GM19463 (cell line): ENCODE measurements at regions not wholly inside any gene's neighbourhood (a gene's known extent, or its start where the extent isn't known, plus 50 kb on each side); places are given as distances from the start of the nearest gene placed in this dataset.

ENCODE experiments used
- ATAC-seq: cut with Tn5 transposase; IDR thresholded peaks from one replicate; pipeline ENCODE4 v1.9.1; 2021; ENCODE audit warnings: mild to moderate bottlenecking, moderate library complexity; ENCODE audit not compliant: unreplicated experiment

- ATAC-seq: no peak
Observed at GRCh38 chr1:81042225-81042624, 758.5 kb upstream of the ADGRL2 start.

- ATAC-seq: no peak
Observed at GRCh38 chr1:81034291-81034690, 766.4 kb upstream of the ADGRL2 start.

DNA sequence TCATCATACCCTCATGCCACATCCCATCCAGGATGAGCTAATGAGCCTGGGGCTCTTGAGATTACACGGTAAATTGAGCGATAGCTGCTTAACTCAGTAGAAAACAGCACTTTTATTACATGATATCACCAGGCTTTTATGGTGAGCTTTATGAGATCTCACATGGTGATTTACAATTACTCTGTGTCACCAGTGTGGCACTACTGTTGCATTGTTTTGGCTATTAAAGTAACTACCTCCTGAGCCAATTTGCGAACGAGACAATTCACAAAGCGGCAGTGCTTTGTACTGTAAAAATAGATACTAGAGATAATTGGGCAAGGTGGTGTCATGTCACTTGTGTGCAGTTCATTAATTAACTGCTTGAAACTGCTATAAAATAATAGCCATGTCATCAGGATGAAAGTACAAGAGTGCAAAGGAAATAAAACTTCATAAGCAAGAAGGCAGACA is 767.7 kb upstream of the ADGRL2 start:
- no peak for ATAC-seq

GRCh38 chr1:81032374-81032773 is 768.4 kb upstream of the ADGRL2 start:
- ATAC-seq: no peak

DNA sequence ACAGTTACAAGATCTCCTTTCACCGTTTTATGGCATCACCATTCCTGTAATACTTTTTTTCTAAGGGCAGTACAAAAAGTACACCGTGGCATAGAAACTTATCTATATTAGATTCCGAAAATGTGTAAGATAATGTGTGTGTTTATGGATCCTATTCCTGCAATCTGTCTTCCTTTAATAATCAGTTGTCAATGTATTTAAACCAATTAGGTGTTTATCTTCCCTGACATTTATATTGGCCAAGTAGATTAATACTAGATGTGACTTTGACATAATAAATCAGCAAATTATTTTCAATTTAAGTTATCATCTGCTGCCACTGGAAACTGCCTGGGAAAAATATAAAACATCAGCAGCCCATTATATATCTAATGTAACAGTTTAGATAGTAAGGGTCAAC is 770.3 kb upstream of the ADGRL2 start:
- ATAC-seq: no peak

DNA sequence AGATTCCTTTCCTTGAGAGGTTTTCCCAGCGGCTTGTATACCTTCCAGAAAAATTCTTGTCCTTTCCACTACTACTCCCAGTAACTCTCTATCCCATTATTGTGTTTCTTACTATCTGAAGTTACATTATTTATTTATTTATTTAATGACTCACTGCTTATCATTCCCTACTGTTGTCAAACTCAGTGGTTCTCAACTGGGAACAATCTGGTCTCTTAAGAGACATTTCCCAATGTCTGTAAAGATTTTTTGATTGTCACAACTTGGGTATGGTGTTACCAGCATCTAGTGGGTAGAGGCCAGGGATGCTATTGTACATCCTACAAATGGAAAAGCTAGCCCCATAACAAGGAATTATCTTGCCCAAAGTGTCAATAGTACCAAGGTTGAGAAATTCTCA is 771.5 kb upstream of the ADGRL2 start:
- no peak for ATAC-seq

GRCh38 chr1:81023187-81023724 is 777.5 kb upstream of the ADGRL2 start:
- no peak for ATAC-seq

DNA sequence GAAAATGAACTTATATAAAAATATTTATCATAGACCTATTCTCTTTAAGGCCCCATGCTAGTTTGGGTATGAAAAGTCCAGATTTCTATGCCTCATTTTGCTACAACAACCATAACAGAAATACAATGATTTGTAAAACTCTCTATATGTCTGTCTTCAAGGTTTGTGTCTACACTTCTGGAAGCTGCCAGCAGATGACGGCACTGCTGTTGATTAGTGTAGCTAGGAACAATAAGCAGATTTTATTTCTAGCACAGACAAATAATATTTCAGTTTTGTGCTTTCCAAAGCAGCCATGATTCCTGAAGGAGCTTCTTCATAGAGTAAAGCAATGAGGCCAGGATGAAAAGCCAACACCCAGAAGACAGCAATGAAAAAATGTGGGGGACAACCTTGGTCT is 779.6 kb upstream of the ADGRL2 start:
- no peak for ATAC-seq

DNA sequence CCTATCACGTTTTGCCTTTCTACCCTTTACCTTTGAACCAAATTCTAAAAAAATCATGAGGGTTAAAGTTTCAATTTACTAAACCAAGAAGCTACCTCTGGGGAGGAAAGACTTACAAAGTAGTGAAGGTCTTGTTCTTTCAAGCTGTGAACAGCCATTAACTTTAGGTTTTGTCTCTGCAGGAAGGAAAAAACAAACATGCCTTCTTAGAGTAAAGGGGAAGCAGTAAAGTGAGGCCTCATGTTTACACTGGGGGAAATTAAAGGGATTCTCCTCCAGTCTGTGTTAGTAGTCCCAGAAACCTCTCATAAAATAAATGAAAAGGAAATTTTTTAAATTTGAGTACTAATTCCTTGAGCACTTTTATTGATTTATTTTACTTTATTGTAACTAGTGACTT is 780.2 kb upstream of the ADGRL2 start:
- no peak for ATAC-seq

GRCh38 chr1:81010126-81010525 is 790.6 kb upstream of the ADGRL2 start:
- ATAC-seq: no peak

DNA sequence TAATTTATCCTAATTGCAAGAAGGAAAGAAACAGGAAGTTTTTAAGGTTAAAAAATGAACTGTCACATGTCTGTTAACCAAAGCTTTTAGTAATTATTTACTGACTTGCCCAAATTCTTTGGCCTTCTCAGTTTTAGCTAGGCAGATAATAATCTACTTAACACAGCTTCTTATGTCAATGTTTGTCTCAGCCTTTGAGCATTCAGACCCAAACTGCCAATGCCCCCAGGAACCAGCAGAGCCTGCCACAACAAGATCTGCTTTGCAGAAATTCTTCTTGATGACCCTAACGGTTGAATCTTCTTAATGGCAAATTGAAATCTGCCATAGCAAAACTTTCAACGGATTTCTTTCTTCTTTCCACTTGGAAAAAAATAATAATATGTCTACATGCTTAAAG is 792.4 kb upstream of the ADGRL2 start:
- no peak for ATAC-seq

GRCh38 chr1:81007024-81007423 is 793.7 kb upstream of the ADGRL2 start:
- ATAC-seq: no peak

- ATAC-seq: no peak
Observed at GRCh38 chr1:81006502-81006901, 794.2 kb upstream of the ADGRL2 start.

GRCh38 chr1:81004011-81004410 is 796.7 kb upstream of the ADGRL2 start:
- no peak for ATAC-seq

DNA sequence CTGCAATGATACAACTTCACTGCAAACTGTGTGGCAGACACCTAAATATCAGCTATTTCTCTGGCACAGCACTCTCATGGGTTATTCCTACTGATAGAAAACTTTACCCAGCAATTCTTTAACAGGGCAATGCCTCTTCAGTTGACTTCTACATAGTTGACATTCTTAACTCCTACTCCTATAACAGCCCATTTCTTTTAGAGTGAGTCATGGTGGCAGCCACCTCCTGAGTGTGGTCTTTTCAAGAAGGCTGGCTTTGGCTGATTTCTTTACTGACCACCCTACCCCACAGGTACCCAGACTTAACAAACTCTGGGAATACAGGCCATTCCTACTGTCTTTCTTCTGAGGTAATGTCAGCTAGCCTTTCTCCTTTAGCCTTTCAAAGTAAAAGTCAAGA is 805.8 kb upstream of the ADGRL2 start:
- no peak for ATAC-seq

GRCh38 chr1:80994038-80994437 is 806.7 kb upstream of the ADGRL2 start:
- no peak for ATAC-seq

GRCh38 chr1:80993154-80993980 is 807.4 kb upstream of the ADGRL2 start:
- ATAC-seq: no peak

GRCh38 chr1:80989455-80989854 is 811.3 kb upstream of the ADGRL2 start:
- no peak for ATAC-seq

- ATAC-seq: no peak
Observed at GRCh38 chr1:80988926-80989325, 811.8 kb upstream of the ADGRL2 start.

- no peak for ATAC-seq
Observed at GRCh38 chr1:80987824-80988223, 812.9 kb upstream of the ADGRL2 start.

DNA sequence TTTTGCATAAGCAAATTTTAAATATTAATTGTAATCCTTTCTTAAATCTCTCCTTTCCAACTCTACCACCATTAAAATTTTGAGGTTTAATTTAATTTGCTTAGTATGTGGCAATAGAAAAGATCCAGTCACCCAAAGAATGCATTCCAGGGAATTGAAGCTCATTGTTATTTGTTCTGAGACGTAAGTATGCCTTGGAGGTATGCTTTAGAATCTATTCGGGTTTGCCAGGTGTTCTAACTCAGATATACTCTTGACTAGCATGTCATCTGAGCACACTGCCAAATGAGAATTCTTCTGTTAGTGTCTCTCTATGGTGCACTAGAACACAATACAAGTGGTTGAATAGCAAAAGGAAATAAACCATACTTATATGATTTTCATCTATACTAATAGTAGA is 813.6 kb upstream of the ADGRL2 start:
- ATAC-seq: no peak

GRCh38 chr1:80982831-80983230 is 817.9 kb upstream of the ADGRL2 start:
- ATAC-seq: no peak

DNA sequence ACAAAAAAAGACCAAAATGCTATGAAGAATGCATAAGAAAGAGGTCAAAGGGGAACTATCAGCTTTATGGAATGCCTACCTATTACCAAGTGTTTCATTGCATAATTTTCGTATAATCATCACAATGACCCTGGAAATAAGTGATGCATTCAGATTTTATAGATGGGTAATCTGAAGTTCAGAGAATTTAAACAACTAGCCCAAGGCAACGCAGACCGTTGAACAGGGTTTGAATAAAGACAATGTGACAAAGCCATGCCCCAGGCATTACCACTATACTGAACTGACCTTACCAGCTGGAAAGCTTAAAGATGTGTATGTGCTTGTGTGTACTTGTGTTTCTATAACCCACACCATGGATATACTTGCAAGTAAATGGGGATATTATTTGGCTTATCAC is 827.6 kb upstream of the ADGRL2 start:
- ATAC-seq: no peak
